Tibial nerve (tissue), 3 donors: ENCODE measurements at regions not wholly inside any gene's neighbourhood (a gene's known extent, or its start where the extent isn't known, plus 50 kb on each side); places are given as distances from the start of the nearest gene placed in this dataset.
"Not testable (repeated sequence)": the region's sequence is repeated elsewhere in the genome, so short reads cannot be mapped to it uniquely, and the experiment has no call there.

Experiments used
- CTCF ChIP-seq, 5 experiments: fragments of 200-600 bp in 3 of 5; fragments of 450-650 bp in 2 of 5; sonication (generic) in 3 of 5; IDR thresholded peaks; one replicate each; pipeline ENCODE4 v1.5.1; 2016 to 2019; ENCODE audit warnings: antibody characterized with exemption in 5 of 5, mild to moderate bottlenecking in 3 of 5, moderate library complexity in 2 of 5
- POLR2A ChIP-seq, 2 donors: fragments of 450-650 bp; IDR thresholded peaks; one replicate each; pipeline ENCODE4 v1.6.1; 2017; ENCODE audit warnings: antibody characterized with exemption in 2 of 2, mild to moderate bottlenecking in 2 of 2, moderate library complexity in 2 of 2

GRCh38 chr12:131341608-131342007 is 369.3 kb upstream of the SFSWAP start:
- TF ChIP-seq CTCF, POLR2A (IDR thresholded peaks at IDR 0.05): not testable (repeated sequence)
